ENCODE measurements at regions not wholly inside any gene's neighbourhood (a gene's known extent, or its start where the extent isn't known, plus 50 kb on each side); places are given as distances from the start of the nearest gene placed in this dataset.

- POLR2A ChIA-PET, result no interaction called here
- DNase-seq (ENCODE audit: low spot score), result no peak
- no peak overlapping the region for H3K27ac ChIP-seq (ENCODE audit: extremely low read length, insufficient read depth, low read length)
- intact Hi-C loops (cut with micrococcal nuclease; ENCODE audit: unreplicated experiment) (no loop called here), in situ Hi-C loops (cut with HindIII; ENCODE audit: extremely low pct_ligation_motif_present, low pct_unique_long_range_greater_than_20kb) (no loop called here)
- CTCF ChIA-PET (ENCODE audit: low intra/inter-chr PET ratio, low total read pairs), result no interaction called here
- H3K9ac ChIP-seq (ENCODE audit: insufficient read depth, low read depth, low read length), result no peak overlapping the region
- 28% methylated on average over 5 of the region's 5 CpGs for WGBS (ENCODE audit: low lambda C conversion rate)
- no peak overlapping the region for H3K4me3 ChIP-seq (replicated peaks in 1 of 3; ENCODE audit: insufficient read depth in 1 of 3, low read depth in 2 of 3, low read length in 3 of 3)
- no peaks in the 10 kb centered on the region for H3K79me2 ChIP-seq (ENCODE audit: insufficient read depth, low read length)
- FAIRE-seq, result no peak
- BruUV-seq (replicated peaks), result no TSS peak
- peaks cover 4% of the 10 kb centered on the region; the same call in 1 of the 2 replicates for H3K9me3 ChIP-seq (ENCODE audit: low read length)
- H3K4me1 ChIP-seq (ENCODE audit: insufficient read depth, low read length), result peaks cover 23% of the 10 kb centered on the region
- H2AFZ ChIP-seq (ENCODE audit: low read length), result no peak overlapping the region
- TF ChIP-seq ZNF230 (CRISPR knock-in tag; IDR thresholded peaks at IDR 0.05), result no peak
- no peak for TF ChIP-seq AGO1 (IDR thresholded peaks at IDR 0.05; ENCODE audit: low read depth, low read length, poor library complexity, severe bottlenecking)
- no peak for TF ChIP-seq ZBTB3 (CRISPR knock-in tag; IDR thresholded peaks at IDR 0.05; ENCODE audit: borderline replicate concordance, low read depth)
- TF ChIP-seq SNAPC4 (CRISPR knock-in tag; IDR thresholded peaks at IDR 0.05), result no peak
- no peak for TF ChIP-seq ZNF382 (CRISPR knock-in tag; IDR thresholded peaks at IDR 0.05; ENCODE audit: borderline replicate concordance)
- TF ChIP-seq ZNF710 (CRISPR knock-in tag; IDR thresholded peaks at IDR 0.05; ENCODE audit: borderline replicate concordance), result no peak
- H3K36me3 ChIP-seq (replicated peaks in 1 of 2; ENCODE audit: control insufficient read depth in 1 of 2, insufficient read depth in 2 of 2, low read length in 2 of 2), result no peaks in the 10 kb centered on the region
- no peaks in the 10 kb centered on the region for H4K20me1 ChIP-seq (ENCODE audit: insufficient read depth, low read length)
- ATAC-seq, result no peak
- H3K27me3 ChIP-seq (ENCODE audit: control insufficient read depth in 1 of 2, insufficient read depth in 2 of 2, low read length in 2 of 2), result no peaks in the 10 kb centered on the region; a peak in 1 of 5 replicates
- H3K4me2 ChIP-seq (ENCODE audit: low read depth, low read length), result no peak overlapping the region
Observed at GRCh38 chr1:19577036-19577435, 67.1 kb upstream of the NBL1 start.
